Panc1 (cell line): ENCODE measurements at regions not wholly inside any gene's neighbourhood (a gene's known extent, or its start where the extent isn't known, plus 50 kb on each side); places are given as distances from the start of the nearest gene placed in this dataset.

ENCODE experiments used
- POLR2AphosphoS5 ChIP-seq: IDR thresholded peaks from 2 replicates; pipeline ENCODE4 v1.6.1; 2012; ENCODE audit warnings: mild to moderate bottlenecking, low read depth, low read length, moderate library complexity
- TF ChIP-seq, protein P1 (sequence below): fragments of 450-650 bp; IDR thresholded peaks from 2 replicates; pipeline ENCODE4 v1.5.1; 2017; ENCODE audit warnings: mild to moderate bottlenecking

DNA sequence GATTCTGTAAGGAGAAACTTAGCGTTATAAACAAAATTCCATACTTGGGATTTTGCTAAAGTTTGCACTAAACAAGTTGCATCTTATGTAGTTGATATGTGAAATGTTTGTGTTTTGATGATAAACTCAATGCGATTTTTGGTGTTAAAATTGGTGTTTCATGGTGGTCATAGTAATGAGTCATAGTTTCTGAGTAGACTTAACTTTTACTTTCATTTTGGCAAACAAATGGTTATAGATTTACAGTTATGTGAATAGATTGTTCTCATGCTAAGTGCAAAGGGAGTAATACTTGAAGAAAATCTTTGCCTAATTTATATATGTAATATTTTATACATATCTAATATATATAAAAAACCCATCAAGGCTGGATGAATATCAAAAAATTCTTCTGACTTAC lies 107.3 kb upstream of the ELAVL2 start:
- TF ChIP-seq, protein P1, sequence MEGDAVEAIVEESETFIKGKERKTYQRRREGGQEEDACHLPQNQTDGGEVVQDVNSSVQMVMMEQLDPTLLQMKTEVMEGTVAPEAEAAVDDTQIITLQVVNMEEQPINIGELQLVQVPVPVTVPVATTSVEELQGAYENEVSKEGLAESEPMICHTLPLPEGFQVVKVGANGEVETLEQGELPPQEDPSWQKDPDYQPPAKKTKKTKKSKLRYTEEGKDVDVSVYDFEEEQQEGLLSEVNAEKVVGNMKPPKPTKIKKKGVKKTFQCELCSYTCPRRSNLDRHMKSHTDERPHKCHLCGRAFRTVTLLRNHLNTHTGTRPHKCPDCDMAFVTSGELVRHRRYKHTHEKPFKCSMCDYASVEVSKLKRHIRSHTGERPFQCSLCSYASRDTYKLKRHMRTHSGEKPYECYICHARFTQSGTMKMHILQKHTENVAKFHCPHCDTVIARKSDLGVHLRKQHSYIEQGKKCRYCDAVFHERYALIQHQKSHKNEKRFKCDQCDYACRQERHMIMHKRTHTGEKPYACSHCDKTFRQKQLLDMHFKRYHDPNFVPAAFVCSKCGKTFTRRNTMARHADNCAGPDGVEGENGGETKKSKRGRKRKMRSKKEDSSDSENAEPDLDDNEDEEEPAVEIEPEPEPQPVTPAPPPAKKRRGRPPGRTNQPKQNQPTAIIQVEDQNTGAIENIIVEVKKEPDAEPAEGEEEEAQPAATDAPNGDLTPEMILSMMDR, result no peak
- TF ChIP-seq POLR2AphosphoS5, result no peak
